WTC11 (cell line): ENCODE measurements at regions not wholly inside any gene's neighbourhood (a gene's known extent, or its start where the extent isn't known, plus 50 kb on each side); places are given as distances from the start of the nearest gene placed in this dataset.

Experiments
- ATAC-seq: fragments of 200-7000 bp; cut with Tn5 transposase; 2 replicates; pipeline ENCODE4 v1.10.0; 2021; ENCODE audit warnings: mild to moderate bottlenecking, moderate library complexity
- CTCF ChIA-PET: fragments of 300-600 bp; sonication (Branson Sonifier 250); formaldehyde crosslinking; loops from one replicate; lab custom pipeline; 2021; ENCODE audit warnings: antibody characterized with exemption; lab: Charles Lee
- POLR2A ChIA-PET: fragments of 350-600 bp; sonication (Branson Sonifier 250); formaldehyde crosslinking; loops from one replicate; lab custom pipeline; 2021; ENCODE audit warnings: antibody characterized with exemption; lab: Charles Lee
- DNase-seq: peaks from one replicate; pipeline ENCODE4 v3.0.0; 2021; ENCODE audit warnings: low spot score
- H3K27ac Mint-ChIP-seq: 2 replicates; pipeline ENCODE4 v1.8.0; 2021; ENCODE audit warnings: mixed read lengths
- H3K27me3 Mint-ChIP-seq: 2 replicates; pipeline ENCODE4 v1.8.0; 2021; ENCODE audit warnings: low read depth, mild to moderate bottlenecking, moderate library complexity, mixed read lengths
- H3K36me3 Mint-ChIP-seq: 2 replicates; pipeline ENCODE4 v1.8.0; 2021; ENCODE audit warnings: mixed read lengths
- H3K4me1 Mint-ChIP-seq: 2 replicates; pipeline ENCODE4 v1.8.0; 2022; ENCODE audit warnings: mixed read lengths
- H3K4me3 Mint-ChIP-seq: 2 replicates; pipeline ENCODE4 v1.8.0; 2021; ENCODE audit warnings: mild to moderate bottlenecking, moderate library complexity, mixed read lengths
- H3K9me3 Mint-ChIP-seq: 2 replicates; pipeline ENCODE4 v1.8.0; 2021; ENCODE audit warnings: mixed read lengths
- CREM ChIP-seq: sonication (generic); formaldehyde crosslinking; IDR thresholded peaks from 2 replicates; pipeline ENCODE4 v1.8.1; 2022; ENCODE audit warnings: mild to moderate bottlenecking, missing genetic modification reagents, moderate library complexity
- ELF4 ChIP-seq: sonication (generic); formaldehyde crosslinking; IDR thresholded peaks from 2 replicates; pipeline ENCODE4 v1.8.1; 2022; ENCODE audit warnings: low read depth, mild to moderate bottlenecking, moderate library complexity, missing genetic modification reagents
- EMX1 ChIP-seq: fragments of 250-450 bp; sonication (Bioruptor Pico); IDR thresholded peaks from 2 replicates; pipeline ENCODE4 v1.8.0; 2021; ENCODE audit warnings: mild to moderate bottlenecking
- FOXK1 ChIP-seq: sonication (generic); formaldehyde crosslinking; IDR thresholded peaks from 2 replicates; pipeline ENCODE4 v1.8.0; 2022; ENCODE audit warnings: mild to moderate bottlenecking, moderate library complexity, missing genetic modification reagents
- FOXP1 ChIP-seq: sonication (generic); formaldehyde crosslinking; IDR thresholded peaks from 2 replicates; pipeline ENCODE4 v1.8.0; 2022; ENCODE audit warnings: missing genetic modification reagents, mild to moderate bottlenecking, moderate library complexity, borderline replicate concordance
- GTF2I ChIP-seq: fragments of 250-450 bp; sonication (Bioruptor Pico); conservative IDR thresholded peaks from 2 replicates; pipeline ENCODE4 v1.4.0; 2021; ENCODE audit warnings: mild to moderate bottlenecking
- NFATC4 ChIP-seq: fragments of 250-450 bp; sonication (Bioruptor Pico); IDR thresholded peaks from 2 replicates; pipeline ENCODE4 v1.9.0; 2021; ENCODE audit warnings: mild to moderate bottlenecking
- NFYB ChIP-seq: sonication (generic); formaldehyde crosslinking; conservative IDR thresholded peaks from 2 replicates; pipeline ENCODE4 v1.8.0; 2022; ENCODE audit warnings: low read depth, missing genetic modification reagents
- PRRX2 ChIP-seq: fragments of 250-450 bp; sonication (Bioruptor Pico); IDR thresholded peaks from 2 replicates; pipeline ENCODE4 v1.8.0; 2021; ENCODE audit warnings: mild to moderate bottlenecking
- SMAD4 ChIP-seq: sonication (generic); formaldehyde crosslinking; IDR thresholded peaks from 2 replicates; pipeline ENCODE4 v1.8.0; 2022; ENCODE audit warnings: mild to moderate bottlenecking, missing genetic modification reagents
- TEAD1 ChIP-seq: sonication (generic); formaldehyde crosslinking; IDR thresholded peaks from 2 replicates; pipeline ENCODE4 v1.8.0; 2022; ENCODE audit warnings: mild to moderate bottlenecking, missing genetic modification reagents
- ZNF232 ChIP-seq: sonication (generic); formaldehyde crosslinking; IDR thresholded peaks from 2 replicates; pipeline ENCODE4 v1.8.0; 2022; ENCODE audit warnings: mild to moderate bottlenecking, missing genetic modification reagents
- ZNF263 ChIP-seq: sonication (generic); formaldehyde crosslinking; IDR thresholded peaks from 2 replicates; pipeline ENCODE4 v1.8.1; 2022; ENCODE audit warnings: low read depth, mild to moderate bottlenecking, moderate library complexity, missing genetic modification reagents
- ZNF317 ChIP-seq: sonication (generic); formaldehyde crosslinking; IDR thresholded peaks from 2 replicates; pipeline ENCODE4 v1.8.1; 2023; ENCODE audit warnings: low read depth, mild to moderate bottlenecking, moderate library complexity, missing genetic modification reagents, borderline replicate concordance
- ZNF416 ChIP-seq: fragments of 250-450 bp; sonication (Bioruptor Pico); IDR thresholded peaks from 2 replicates; pipeline ENCODE4 v1.9.0; 2021; ENCODE audit warnings: mild to moderate bottlenecking, inconsistent platforms
- ZNF671 ChIP-seq: fragments of 250-450 bp; sonication (Bioruptor Pico); IDR thresholded peaks from 2 replicates; pipeline ENCODE4 v1.8.0; 2021; ENCODE audit warnings: mild to moderate bottlenecking
- TF ChIP-seq, protein P1 (sequence below): fragments of 200-600 bp; IDR thresholded peaks from 2 replicates; pipeline ENCODE4 v1.8.0; 2022; ENCODE audit warnings: antibody characterized with exemption
- TF ChIP-seq, protein P2 (sequence below): fragments of 250-450 bp; sonication (Bioruptor Pico); IDR thresholded peaks from 2 replicates; pipeline ENCODE4 v1.9.0; 2021; ENCODE audit warnings: moderate library complexity, mild to moderate bottlenecking, inconsistent platforms, borderline replicate concordance
- TF ChIP-seq, protein P3 (sequence below): fragments of 250-450 bp; sonication (Bioruptor Pico); IDR thresholded peaks from 2 replicates; pipeline ENCODE4 v1.9.0; 2021; ENCODE audit warnings: mild to moderate bottlenecking
- TF ChIP-seq, protein P4 (sequence below): sonication (generic); formaldehyde crosslinking; conservative IDR thresholded peaks from 2 replicates; pipeline ENCODE4 v1.8.1; 2022; ENCODE audit warnings: mild to moderate bottlenecking, missing genetic modification reagents
- TF ChIP-seq, protein P5 (sequence below): fragments of 250-450 bp; sonication (Bioruptor Pico); conservative IDR thresholded peaks from 2 replicates; pipeline ENCODE4 v1.9.0; 2021; ENCODE audit warnings: mild to moderate bottlenecking
- TF ChIP-seq, protein P6 (sequence below): sonication (generic); formaldehyde crosslinking; IDR thresholded peaks from 2 replicates; pipeline ENCODE4 v1.8.1; 2023; ENCODE audit warnings: mild to moderate bottlenecking, missing genetic modification reagents, moderate library complexity

DNA sequence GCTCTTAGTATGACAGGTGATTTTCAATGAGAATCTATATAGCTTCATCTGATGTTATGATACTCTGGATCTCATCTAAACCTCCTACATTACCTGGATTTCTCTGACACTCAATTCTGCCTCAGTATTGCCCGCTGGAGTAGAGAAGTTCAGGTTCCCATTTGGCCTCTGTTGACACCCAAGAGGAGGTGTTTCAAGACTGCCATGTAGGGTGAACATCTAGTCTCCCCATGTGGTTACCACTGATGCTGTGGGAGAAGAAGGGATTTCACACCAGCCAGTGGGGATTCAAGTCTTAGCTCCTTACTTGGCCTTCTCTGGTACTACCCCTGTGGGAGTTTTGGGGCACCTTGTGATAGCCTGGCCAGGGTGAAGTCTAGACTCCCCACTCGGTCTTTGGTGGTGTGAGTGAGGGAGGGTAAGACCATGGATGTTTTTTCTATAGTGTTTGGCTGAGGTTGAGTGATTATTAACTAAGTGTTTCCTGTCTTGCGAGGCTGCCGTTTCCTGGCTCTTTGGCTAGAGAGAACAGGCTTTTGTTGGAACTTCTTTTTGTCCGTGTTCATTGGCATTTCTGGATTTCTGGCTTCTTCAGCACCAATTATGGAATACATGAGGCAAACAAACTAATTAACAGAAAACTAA lies 90.7 kb downstream of the RHOU start:
- ATAC-seq = no peak
- H3K4me3 Mint-ChIP-seq = no peak overlapping the region
- CTCF ChIA-PET = no interaction called here
- no peak for TF ChIP-seq ZNF317 (CRISPR knock-in tag)
- no peak for TF ChIP-seq ELF4 (CRISPR knock-in tag)
- TF ChIP-seq TEAD1 (CRISPR knock-in tag) = no peak
- TF ChIP-seq ZNF671 = no peak
- TF ChIP-seq GTF2I (CRISPR knock-in tag) = no peak
- TF ChIP-seq PRRX2 = no peak
- no peak for TF ChIP-seq FOXK1 (CRISPR knock-in tag)
- no peak for TF ChIP-seq EMX1
- no peak for TF ChIP-seq FOXP1
- TF ChIP-seq SMAD4 (CRISPR knock-in tag) = no peak
- TF ChIP-seq, protein P1, sequence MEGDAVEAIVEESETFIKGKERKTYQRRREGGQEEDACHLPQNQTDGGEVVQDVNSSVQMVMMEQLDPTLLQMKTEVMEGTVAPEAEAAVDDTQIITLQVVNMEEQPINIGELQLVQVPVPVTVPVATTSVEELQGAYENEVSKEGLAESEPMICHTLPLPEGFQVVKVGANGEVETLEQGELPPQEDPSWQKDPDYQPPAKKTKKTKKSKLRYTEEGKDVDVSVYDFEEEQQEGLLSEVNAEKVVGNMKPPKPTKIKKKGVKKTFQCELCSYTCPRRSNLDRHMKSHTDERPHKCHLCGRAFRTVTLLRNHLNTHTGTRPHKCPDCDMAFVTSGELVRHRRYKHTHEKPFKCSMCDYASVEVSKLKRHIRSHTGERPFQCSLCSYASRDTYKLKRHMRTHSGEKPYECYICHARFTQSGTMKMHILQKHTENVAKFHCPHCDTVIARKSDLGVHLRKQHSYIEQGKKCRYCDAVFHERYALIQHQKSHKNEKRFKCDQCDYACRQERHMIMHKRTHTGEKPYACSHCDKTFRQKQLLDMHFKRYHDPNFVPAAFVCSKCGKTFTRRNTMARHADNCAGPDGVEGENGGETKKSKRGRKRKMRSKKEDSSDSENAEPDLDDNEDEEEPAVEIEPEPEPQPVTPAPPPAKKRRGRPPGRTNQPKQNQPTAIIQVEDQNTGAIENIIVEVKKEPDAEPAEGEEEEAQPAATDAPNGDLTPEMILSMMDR = no peak
- TF ChIP-seq, protein P2, sequence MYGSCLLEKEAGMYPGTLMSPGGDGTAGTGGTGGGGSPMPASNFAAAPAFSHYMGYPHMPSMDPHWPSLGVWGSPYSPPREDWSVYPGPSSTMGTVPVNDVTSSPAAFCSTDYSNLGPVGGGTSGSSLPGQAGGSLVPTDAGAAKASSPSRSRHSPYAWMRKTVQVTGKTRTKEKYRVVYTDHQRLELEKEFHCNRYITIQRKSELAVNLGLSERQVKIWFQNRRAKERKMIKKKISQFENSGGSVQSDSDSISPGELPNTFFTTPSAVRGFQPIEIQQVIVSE (CRISPR knock-in tag) = no peak
- TF ChIP-seq, protein P3, sequence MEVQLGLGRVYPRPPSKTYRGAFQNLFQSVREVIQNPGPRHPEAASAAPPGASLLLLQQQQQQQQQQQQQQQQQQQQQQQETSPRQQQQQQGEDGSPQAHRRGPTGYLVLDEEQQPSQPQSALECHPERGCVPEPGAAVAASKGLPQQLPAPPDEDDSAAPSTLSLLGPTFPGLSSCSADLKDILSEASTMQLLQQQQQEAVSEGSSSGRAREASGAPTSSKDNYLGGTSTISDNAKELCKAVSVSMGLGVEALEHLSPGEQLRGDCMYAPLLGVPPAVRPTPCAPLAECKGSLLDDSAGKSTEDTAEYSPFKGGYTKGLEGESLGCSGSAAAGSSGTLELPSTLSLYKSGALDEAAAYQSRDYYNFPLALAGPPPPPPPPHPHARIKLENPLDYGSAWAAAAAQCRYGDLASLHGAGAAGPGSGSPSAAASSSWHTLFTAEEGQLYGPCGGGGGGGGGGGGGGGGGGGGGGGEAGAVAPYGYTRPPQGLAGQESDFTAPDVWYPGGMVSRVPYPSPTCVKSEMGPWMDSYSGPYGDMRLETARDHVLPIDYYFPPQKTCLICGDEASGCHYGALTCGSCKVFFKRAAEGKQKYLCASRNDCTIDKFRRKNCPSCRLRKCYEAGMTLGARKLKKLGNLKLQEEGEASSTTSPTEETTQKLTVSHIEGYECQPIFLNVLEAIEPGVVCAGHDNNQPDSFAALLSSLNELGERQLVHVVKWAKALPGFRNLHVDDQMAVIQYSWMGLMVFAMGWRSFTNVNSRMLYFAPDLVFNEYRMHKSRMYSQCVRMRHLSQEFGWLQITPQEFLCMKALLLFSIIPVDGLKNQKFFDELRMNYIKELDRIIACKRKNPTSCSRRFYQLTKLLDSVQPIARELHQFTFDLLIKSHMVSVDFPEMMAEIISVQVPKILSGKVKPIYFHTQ (CRISPR knock-in tag) = no peak
- TF ChIP-seq, protein P4, sequence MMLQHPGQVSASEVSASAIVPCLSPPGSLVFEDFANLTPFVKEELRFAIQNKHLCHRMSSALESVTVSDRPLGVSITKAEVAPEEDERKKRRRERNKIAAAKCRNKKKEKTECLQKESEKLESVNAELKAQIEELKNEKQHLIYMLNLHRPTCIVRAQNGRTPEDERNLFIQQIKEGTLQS = no peak
- no peak for TF ChIP-seq NFATC4 (CRISPR knock-in tag)
- no peak for TF ChIP-seq ZNF263 (CRISPR knock-in tag)
- TF ChIP-seq ZNF416 = no peak
- TF ChIP-seq CREM = no peak
- no peak for TF ChIP-seq NFYB (CRISPR knock-in tag)
- TF ChIP-seq, protein P5, sequence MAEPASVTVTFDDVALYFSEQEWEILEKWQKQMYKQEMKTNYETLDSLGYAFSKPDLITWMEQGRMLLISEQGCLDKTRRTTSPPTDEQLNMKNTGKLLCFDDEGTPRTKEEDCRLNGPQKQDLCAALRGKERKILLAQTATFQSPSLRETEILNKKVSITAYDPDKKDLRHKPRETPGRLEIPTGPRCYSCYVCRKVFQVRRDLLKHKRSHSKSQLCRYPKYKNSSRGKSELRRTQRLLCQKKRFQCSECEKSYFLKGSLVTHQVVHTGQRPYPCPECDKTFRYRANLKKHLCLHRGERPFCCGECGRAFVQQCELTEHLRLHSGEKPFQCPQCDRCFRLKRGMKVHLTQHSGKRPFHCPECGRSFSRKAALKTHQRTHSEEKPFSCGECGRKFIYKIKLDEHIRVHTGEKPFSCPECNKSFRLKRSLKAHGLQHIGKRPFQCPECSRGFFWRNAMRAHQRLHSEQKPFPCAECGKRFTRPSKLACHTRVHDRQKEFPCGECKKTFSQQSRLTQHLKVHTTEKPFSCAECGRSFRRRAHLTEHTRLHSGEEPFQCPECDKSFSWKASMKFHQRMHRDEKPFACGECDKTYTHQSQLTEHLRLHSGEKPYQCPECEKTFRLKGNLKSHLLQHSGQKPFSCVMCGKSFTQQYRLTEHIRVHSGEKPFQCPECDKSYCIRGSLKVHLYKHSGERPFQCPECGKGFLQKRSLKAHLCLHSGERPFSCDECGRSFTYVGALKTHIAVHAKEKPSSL (CRISPR knock-in tag) = no peak
- TF ChIP-seq, all 79 proteins: peak for 0
- Mint-ChIP-seq H3K27me3 (no peaks in the 10 kb centered on the region; the same call in 1 of the 2 replicates), H3K9me3 (no peaks in the 10 kb centered on the region), H3K27ac (no peak overlapping the region), H3K36me3 (no peaks in the 10 kb centered on the region), H3K4me1 (peaks cover 29% of the 10 kb centered on the region)
- POLR2A ChIA-PET = no interaction called here
- DNase-seq = no peak

DNA sequence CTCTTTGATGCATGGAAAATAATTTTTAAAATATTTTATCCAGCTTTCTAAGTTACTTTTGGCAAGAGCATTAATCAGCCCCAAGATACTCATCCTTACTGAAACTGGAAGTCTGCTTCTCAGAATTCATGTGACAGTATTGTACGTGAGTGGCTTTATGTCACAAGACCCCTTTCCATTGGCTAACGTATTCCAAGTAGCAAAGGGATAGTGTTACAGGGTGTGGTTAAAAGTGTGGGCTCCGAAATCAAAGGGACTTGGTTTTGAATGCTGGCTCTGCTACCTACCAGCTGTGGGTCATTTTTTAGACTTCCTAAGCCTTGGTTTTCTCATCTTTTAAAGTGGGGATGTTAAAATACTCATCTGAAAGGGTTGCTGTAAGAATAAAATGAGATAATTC lies 91.7 kb downstream of the RHOU start:
- CTCF ChIA-PET = no interaction called here
- Mint-ChIP-seq H3K36me3 (no peaks in the 10 kb centered on the region), H3K4me1 (peaks cover 29% of the 10 kb centered on the region), H3K27me3 (no peaks in the 10 kb centered on the region; the same call in 1 of the 2 replicates), H3K4me3 (no peak overlapping the region), H3K9me3 (no peaks in the 10 kb centered on the region), H3K27ac (no peak overlapping the region)
- POLR2A ChIA-PET = no interaction called here
- DNase-seq (no peak), ATAC-seq (peak; percentile 88)
- no peak for TF ChIP-seq ZNF232
- TF ChIP-seq, protein P6, sequence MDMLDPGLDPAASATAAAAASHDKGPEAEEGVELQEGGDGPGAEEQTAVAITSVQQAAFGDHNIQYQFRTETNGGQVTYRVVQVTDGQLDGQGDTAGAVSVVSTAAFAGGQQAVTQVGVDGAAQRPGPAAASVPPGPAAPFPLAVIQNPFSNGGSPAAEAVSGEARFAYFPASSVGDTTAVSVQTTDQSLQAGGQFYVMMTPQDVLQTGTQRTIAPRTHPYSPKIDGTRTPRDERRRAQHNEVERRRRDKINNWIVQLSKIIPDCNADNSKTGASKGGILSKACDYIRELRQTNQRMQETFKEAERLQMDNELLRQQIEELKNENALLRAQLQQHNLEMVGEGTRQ = 0 out of 2 replicates have a peak, but pooled peaks have one; percentile 26
